Body of pancreas (tissue), 4 donors: ENCODE measurements at regions not wholly inside any gene's neighbourhood (a gene's known extent, or its start where the extent isn't known, plus 50 kb on each side); places are given as distances from the start of the nearest gene placed in this dataset.

Source experiments
- POLR2A ChIP-seq, 3 donors: fragments of 450-650 bp; IDR thresholded peaks; one replicate each; pipeline ENCODE4 v1.6.1; 2016; ENCODE audit warnings: antibody characterized with exemption in 3 of 3, mild to moderate bottlenecking in 2 of 3
- TF ChIP-seq, protein P1 (sequence below), 7 experiments: fragments of 450-650 bp in 4 of 7; fragments of 200-600 bp in 3 of 7; sonication (generic) in 3 of 7; IDR thresholded peaks; one replicate each; pipeline ENCODE4 v1.5.1; 2016 to 2019; ENCODE audit warnings: antibody characterized with exemption in 7 of 7

DNA sequence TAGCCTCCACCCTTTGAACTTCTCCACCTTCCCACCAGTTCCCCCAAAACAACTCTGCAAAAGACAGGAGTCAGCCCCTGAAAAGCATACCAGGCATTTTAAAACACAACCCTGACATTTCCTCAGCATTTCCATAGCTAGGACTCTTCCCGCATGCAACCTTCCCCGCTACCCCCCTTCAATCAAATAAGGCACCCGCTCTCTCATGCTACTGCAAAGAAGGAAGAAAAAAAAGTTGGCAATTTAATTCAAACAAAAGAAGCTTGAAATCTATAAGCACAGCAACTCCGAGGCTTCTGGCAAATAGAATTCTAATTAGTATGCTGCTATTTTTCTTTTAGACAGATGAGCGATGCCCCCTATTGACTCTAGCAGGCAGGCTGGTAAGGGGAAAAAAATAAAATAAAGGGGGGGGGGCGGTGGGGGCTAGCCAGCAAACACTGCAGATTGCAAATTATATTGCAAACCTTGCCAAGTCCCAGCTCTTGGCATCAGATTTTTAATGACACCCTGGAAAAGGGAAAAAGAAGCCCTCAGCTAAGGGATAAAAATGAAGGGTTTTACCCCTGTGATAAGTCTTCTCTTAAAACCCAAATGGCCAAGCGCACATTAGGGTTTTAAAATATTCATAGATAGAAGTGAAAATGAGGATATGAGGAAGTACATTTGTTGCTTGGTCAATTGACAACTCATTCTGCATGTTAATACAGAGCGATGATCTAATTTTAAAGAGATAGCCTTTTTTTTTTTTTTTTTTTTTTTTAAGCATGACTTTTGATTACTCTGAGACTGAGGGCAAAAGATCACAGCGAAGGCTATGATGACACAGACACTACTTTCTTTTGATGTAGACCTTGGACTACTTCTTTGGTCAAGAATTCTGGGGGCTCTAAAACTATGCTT is 255.2 kb downstream of the NR2F2 start:
- TF ChIP-seq, protein P1, sequence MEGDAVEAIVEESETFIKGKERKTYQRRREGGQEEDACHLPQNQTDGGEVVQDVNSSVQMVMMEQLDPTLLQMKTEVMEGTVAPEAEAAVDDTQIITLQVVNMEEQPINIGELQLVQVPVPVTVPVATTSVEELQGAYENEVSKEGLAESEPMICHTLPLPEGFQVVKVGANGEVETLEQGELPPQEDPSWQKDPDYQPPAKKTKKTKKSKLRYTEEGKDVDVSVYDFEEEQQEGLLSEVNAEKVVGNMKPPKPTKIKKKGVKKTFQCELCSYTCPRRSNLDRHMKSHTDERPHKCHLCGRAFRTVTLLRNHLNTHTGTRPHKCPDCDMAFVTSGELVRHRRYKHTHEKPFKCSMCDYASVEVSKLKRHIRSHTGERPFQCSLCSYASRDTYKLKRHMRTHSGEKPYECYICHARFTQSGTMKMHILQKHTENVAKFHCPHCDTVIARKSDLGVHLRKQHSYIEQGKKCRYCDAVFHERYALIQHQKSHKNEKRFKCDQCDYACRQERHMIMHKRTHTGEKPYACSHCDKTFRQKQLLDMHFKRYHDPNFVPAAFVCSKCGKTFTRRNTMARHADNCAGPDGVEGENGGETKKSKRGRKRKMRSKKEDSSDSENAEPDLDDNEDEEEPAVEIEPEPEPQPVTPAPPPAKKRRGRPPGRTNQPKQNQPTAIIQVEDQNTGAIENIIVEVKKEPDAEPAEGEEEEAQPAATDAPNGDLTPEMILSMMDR (IDR thresholded peaks at IDR 0.05), result peak in 1 of 7 experiments; percentile 10
- no peak for TF ChIP-seq POLR2A (IDR thresholded peaks at IDR 0.05)
